Caco-2 (cell line): ENCODE measurements at regions not wholly inside any gene's neighbourhood (a gene's known extent, or its start where the extent isn't known, plus 50 kb on each side); places are given as distances from the start of the nearest gene placed in this dataset.

Experiments used
- BruUV-seq: library from RNA; stranded (reverse); fragments of 400-500 nt; replicated peaks from 2 replicates; lab custom pipeline; 2021; lab: Mats Ljungman, UMichigan
- CTCF ChIA-PET: fragments of 300-600 bp; sonication (Branson Sonifier 250); formaldehyde crosslinking; loops from one replicate; lab custom pipeline; 2022; ENCODE audit warnings: antibody characterized with exemption; lab: Charles Lee
- POLR2A ChIA-PET: fragments of 300-600 bp; sonication (Branson Sonifier 250); formaldehyde crosslinking; loops from one replicate; lab custom pipeline; 2022; ENCODE audit warnings: antibody characterized with exemption; lab: Charles Lee
- DNase-seq, 2 experiments: peaks; one replicate each; pipeline versions ENCODE4 v3.0.0 to v3.0.0-alpha.2; 2020 to 2022
- H3K27me3 ChIP-seq: replicated peaks from 2 replicates; pipeline ENCODE4 v1.6.0; 2011; ENCODE audit warnings: low read length; ENCODE audit not compliant: control insufficient read depth, insufficient read depth
- H3K36me3 ChIP-seq: 2 replicates; pipeline ENCODE4 v1.5.1; 2011; ENCODE audit warnings: low read length; ENCODE audit not compliant: control insufficient read depth, insufficient read depth
- H3K4me1 ChIP-seq: fragments of 250-450 bp; sonication (Bioruptor Pico); 2 replicates; pipeline ENCODE4 v1.5.1; 2020; ENCODE audit warnings: mild to moderate bottlenecking
- H3K4me3 ChIP-seq: 2 replicates; pipeline ENCODE4 v1.5.1; 2011; ENCODE audit warnings: low read depth, mild to moderate bottlenecking, control low read depth, low read length
- H3K9me3 ChIP-seq: fragments of 250-450 bp; sonication (Bioruptor Pico); 2 replicates; pipeline ENCODE4 v1.5.1; 2020; ENCODE audit warnings: mild to moderate bottlenecking, moderate library complexity
- H3K27ac Mint-ChIP-seq: one replicate; pipeline ENCODE4 v1.8.0; 2022; ENCODE audit warnings: mixed read lengths; ENCODE audit not compliant: unreplicated experiment
- H3K27me3 Mint-ChIP-seq: one replicate; pipeline ENCODE4 v1.8.0; 2022; ENCODE audit warnings: mixed read lengths; ENCODE audit not compliant: insufficient read depth, unreplicated experiment
- H3K36me3 Mint-ChIP-seq: one replicate; pipeline ENCODE4 v1.8.0; 2022; ENCODE audit warnings: mild to moderate bottlenecking, mixed read lengths; ENCODE audit not compliant: insufficient read depth, unreplicated experiment
- H3K4me1 Mint-ChIP-seq: one replicate; pipeline ENCODE4 v1.8.0; 2022; ENCODE audit warnings: low read depth, mixed read lengths; ENCODE audit not compliant: unreplicated experiment
- H3K4me3 Mint-ChIP-seq: one replicate; pipeline ENCODE4 v1.8.0; 2022; ENCODE audit warnings: mild to moderate bottlenecking, moderate library complexity, mixed read lengths; ENCODE audit not compliant: unreplicated experiment
- H3K9me3 Mint-ChIP-seq: one replicate; pipeline ENCODE4 v1.8.0; 2022; ENCODE audit warnings: mixed read lengths; ENCODE audit not compliant: unreplicated experiment
- CTCF ChIP-seq, 2 experiments: fragments of 200-600 bp in 1 of 2; IDR thresholded peaks; 1 replicate in 1 of 2; 2 replicates in 1 of 2; pipeline versions ENCODE4 v1.5.1 to v1.8.0; 2011 to 2022; ENCODE audit warnings: antibody characterized with exemption in 1 of 2, control low read depth in 1 of 2, inconsistent platforms in 1 of 2, low read depth in 1 of 2, low read length in 1 of 2, mild to moderate bottlenecking in 1 of 2, moderate library complexity in 1 of 2; ENCODE audit not compliant: insufficient read depth in 1 of 2, severe bottlenecking in 1 of 2, unreplicated experiment in 1 of 2
- intact Hi-C: fragments of 100-400 bp; cut with micrococcal nuclease; formaldehyde crosslinking; loops from one replicate; pipeline ENCODE4 v1.10.0; 2022; ENCODE audit not compliant: unreplicated experiment

GRCh38 chr7:16298221-16298620 lies 123.1 kb downstream of the CRPPA start:
- no peak for DNase-seq
- no peaks in the 10 kb centered on the region for H3K27me3 ChIP-seq
- ChIA-PET CTCF (no interaction called here), POLR2A (no interaction called here)
- H3K4me3 Mint-ChIP-seq: no peak overlapping the region
- H3K4me1 ChIP-seq: peaks cover 24% of the 10 kb centered on the region
- H3K4me1 Mint-ChIP-seq: peaks cover 17% of the 10 kb centered on the region
- TF ChIP-seq CTCF (IDR thresholded peaks at IDR 0.05; ENCODE audit: insufficient read depth in 1 of 2, low read depth in 1 of 2, low read length in 1 of 2, severe bottlenecking in 1 of 2, unreplicated experiment in 1 of 2): no peak
- no peaks in the 10 kb centered on the region for H3K27me3 Mint-ChIP-seq
- H3K27ac Mint-ChIP-seq: no peak overlapping the region
- no peaks in the 10 kb centered on the region for H3K36me3 ChIP-seq
- H3K9me3 ChIP-seq: no peaks in the 10 kb centered on the region
- H3K36me3 Mint-ChIP-seq: no peaks in the 10 kb centered on the region
- BruUV-seq: no TSS peak
- intact Hi-C loops: loop anchor here (2.0 kb wide), 1 partner anchor 25 kb away; no protein-coding TSS in a partner anchor
- H3K9me3 Mint-ChIP-seq: no peaks in the 10 kb centered on the region
- no peak overlapping the region for H3K4me3 ChIP-seq

- peaks cover 13% of the 10 kb centered on the region for H3K4me1 Mint-ChIP-seq
Observed at GRCh38 chr7:16295558-16295957, 125.8 kb downstream of the CRPPA start.

GRCh38 chr7:16293669-16294425 lies 127.5 kb downstream of the CRPPA start:
- H3K27me3 ChIP-seq: no peaks in the 10 kb centered on the region
- H3K4me3 Mint-ChIP-seq: no peak overlapping the region
- H3K9me3 Mint-ChIP-seq: no peaks in the 10 kb centered on the region
- CTCF ChIA-PET: no interaction called here
- H3K4me3 ChIP-seq: no peak overlapping the region
- H3K36me3 Mint-ChIP-seq: no peaks in the 10 kb centered on the region
- intact Hi-C loops: no loop called here
- no peak overlapping the region for H3K27ac Mint-ChIP-seq
- H3K4me1 Mint-ChIP-seq: peaks cover 13% of the 10 kb centered on the region
- BruUV-seq: no TSS peak
- no peak for TF ChIP-seq CTCF (IDR thresholded peaks at IDR 0.05; ENCODE audit: insufficient read depth in 1 of 2, low read depth in 1 of 2, low read length in 1 of 2, severe bottlenecking in 1 of 2, unreplicated experiment in 1 of 2)
- no peaks in the 10 kb centered on the region for H3K36me3 ChIP-seq
- H3K4me1 ChIP-seq: peaks cover 10% of the 10 kb centered on the region
- H3K9me3 ChIP-seq: no peaks in the 10 kb centered on the region
- POLR2A ChIA-PET: no interaction called here
- no peak for DNase-seq
- H3K27me3 Mint-ChIP-seq: no peaks in the 10 kb centered on the region

More at GRCh38 chr7:16295558-16295957, 125.8 kb downstream of the CRPPA start:
- no peak for TF ChIP-seq CTCF (IDR thresholded peaks at IDR 0.05; ENCODE audit: insufficient read depth in 1 of 2, low read depth in 1 of 2, low read length in 1 of 2, severe bottlenecking in 1 of 2, unreplicated experiment in 1 of 2)
- Histone ChIP-seq H3K27me3 (no peaks in the 10 kb centered on the region), H3K36me3 (no peaks in the 10 kb centered on the region), H3K9me3 (no peaks in the 10 kb centered on the region), H3K4me1 (peaks cover 24% of the 10 kb centered on the region), H3K4me3 (no peak overlapping the region)
- Mint-ChIP-seq H3K27ac (no peak overlapping the region), H3K36me3 (no peaks in the 10 kb centered on the region), H3K4me3 (no peak overlapping the region), H3K27me3 (no peaks in the 10 kb centered on the region), H3K9me3 (no peaks in the 10 kb centered on the region)
- no peak for DNase-seq
- intact Hi-C loops: no loop called here
- ChIA-PET CTCF (no interaction called here), POLR2A (no interaction called here)
- BruUV-seq: no TSS peak
